Immature natural killer cell (primary cell): ENCODE measurements at regions not wholly inside any gene's neighbourhood (a gene's known extent, or its start where the extent isn't known, plus 50 kb on each side); places are given as distances from the start of the nearest gene placed in this dataset.
"Not testable (repeated sequence)": the region's sequence is repeated elsewhere in the genome, so short reads cannot be mapped to it uniquely, and the experiment has no call there.

Experiments used
- DNase-seq, 3 donors: peaks; one replicate each; pipeline ENCODE4 v3.0.0; 2022; ENCODE audit warnings: mixed read lengths in 1 of 3
- H3K27ac Mint-ChIP-seq, 6 donors: one replicate each; pipeline ENCODE4 v1.8.0; 2020; ENCODE audit warnings: mixed read lengths in 6 of 6, mild to moderate bottlenecking in 5 of 6, inconsistent platforms in 4 of 6, moderate library complexity in 3 of 6
- H3K27me3 Mint-ChIP-seq, 3 donors: one replicate each; pipeline ENCODE4 v1.8.0; 2020 to 2021; ENCODE audit warnings: low read depth in 3 of 3, mild to moderate bottlenecking in 3 of 3, mixed read lengths in 3 of 3, moderate library complexity in 3 of 3, inconsistent platforms in 1 of 3
- H3K36me3 Mint-ChIP-seq, 3 donors: one replicate each; pipeline ENCODE4 v1.8.0; 2020; ENCODE audit warnings: mixed read lengths in 3 of 3, inconsistent platforms in 2 of 3, mild to moderate bottlenecking in 2 of 3
- H3K4me1 Mint-ChIP-seq, 2 donors: one replicate each; pipeline ENCODE4 v1.8.0; 2020; ENCODE audit warnings: inconsistent platforms in 2 of 2, mild to moderate bottlenecking in 2 of 2, mixed read lengths in 2 of 2, moderate library complexity in 1 of 2
- H3K4me3 Mint-ChIP-seq, 5 donors: one replicate each; pipeline ENCODE4 v1.8.0; 2020; ENCODE audit warnings: mild to moderate bottlenecking in 5 of 5, mixed read lengths in 5 of 5, inconsistent platforms in 3 of 5, moderate library complexity in 3 of 5
- H3K9me3 Mint-ChIP-seq, 6 donors: one replicate each; pipeline ENCODE4 v1.8.0; 2020; ENCODE audit warnings: mild to moderate bottlenecking in 6 of 6, mixed read lengths in 6 of 6, inconsistent platforms in 4 of 6, moderate library complexity in 3 of 6

DNA sequence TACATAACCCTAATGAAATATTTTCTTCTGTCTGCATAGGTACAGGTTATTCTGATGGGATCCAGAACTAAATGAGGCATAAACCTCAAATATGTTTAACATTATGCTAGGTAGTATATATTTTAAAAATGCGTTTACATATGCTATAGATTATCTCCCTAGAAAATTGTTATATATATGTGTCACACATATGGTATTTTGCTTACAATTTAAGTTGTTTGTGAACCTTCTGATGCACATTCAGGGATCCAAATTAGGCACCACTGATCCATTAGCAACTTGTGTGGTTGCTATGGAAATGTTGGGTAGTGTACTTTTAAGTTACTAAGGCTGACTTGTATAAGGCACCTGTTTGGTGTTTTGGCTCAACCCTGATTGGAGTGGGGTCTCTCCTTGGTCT is 456.7 kb downstream of the AEBP2 start:
- no peaks in the 10 kb centered on the region for H3K4me1 Mint-ChIP-seq
- H3K27ac Mint-ChIP-seq, result no peak overlapping the region
- peaks cover 0 to 2% (median 0%) of the 10 kb centered on the region in 6 donors for H3K9me3 Mint-ChIP-seq
- H3K36me3 Mint-ChIP-seq, result no peaks in the 10 kb centered on the region
- H3K4me3 Mint-ChIP-seq, result no peak overlapping the region
- peaks cover 0 to 4% (median 2%) of the 10 kb centered on the region in 3 donors for H3K27me3 Mint-ChIP-seq
- DNase-seq, result no peak

DNA sequence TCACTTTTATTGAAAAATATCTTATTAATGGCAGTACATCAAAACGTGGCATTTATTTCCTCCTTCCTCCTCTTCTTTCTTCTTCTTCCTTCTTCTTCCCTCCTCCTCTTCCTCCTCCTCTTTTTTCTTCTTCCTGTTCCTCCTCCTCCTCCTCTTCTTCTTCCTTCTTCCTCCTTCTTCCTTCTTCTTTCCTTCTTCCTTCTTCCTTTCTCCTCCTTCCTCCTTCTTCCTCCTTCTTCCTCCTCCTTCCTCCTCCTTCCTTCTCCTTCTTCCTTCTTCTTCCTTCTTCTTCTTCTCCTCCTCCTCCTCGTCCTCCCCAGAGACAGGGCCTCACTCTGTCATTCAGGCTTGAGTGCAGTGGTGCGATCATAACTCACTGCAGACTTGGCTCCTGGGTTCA is 457.2 kb downstream of the AEBP2 start:
- Mint-ChIP-seq H3K27ac (no peak overlapping the region), H3K4me3 (no peak overlapping the region), H3K27me3 (peaks cover 0 to 4% (median 2%) of the 10 kb centered on the region in 3 donors), H3K9me3 (peaks cover 0 to 2% (median 0%) of the 10 kb centered on the region in 6 donors), H3K36me3 (no peaks in the 10 kb centered on the region), H3K4me1 (no peaks in the 10 kb centered on the region)
- no peak for DNase-seq

DNA sequence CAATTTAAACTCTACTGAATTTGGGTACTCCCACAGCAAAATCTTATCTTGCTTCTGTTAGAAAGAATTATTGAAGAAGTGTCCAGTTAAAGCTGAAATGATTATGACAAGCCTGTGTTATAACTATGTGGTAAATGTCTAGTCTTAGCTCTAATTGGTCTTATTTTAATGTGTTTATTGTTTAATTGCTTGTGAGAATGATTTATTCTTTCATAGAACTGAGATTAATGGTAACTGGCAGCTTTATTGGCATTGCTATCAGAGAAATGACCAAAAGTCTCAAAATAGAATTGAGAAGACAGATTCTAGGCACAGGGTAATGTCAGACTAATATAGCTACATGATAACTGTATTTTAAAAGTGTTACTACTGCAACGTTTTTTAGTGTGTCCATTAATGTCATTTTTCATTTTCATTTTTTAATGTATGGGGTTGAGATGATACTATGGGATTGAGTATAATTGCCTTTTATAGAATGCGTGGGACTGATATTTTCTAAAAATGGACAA is 458.7 kb downstream of the AEBP2 start:
- Mint-ChIP-seq H3K4me3 (no peak overlapping the region), H3K36me3 (no peaks in the 10 kb centered on the region), H3K27ac (no peak overlapping the region), H3K9me3 (peaks cover 0 to 2% (median 0%) of the 10 kb centered on the region in 6 donors), H3K27me3 (peaks cover 0 to 2% (median 0%) of the 10 kb centered on the region in 3 donors), H3K4me1 (no peaks in the 10 kb centered on the region)
- DNase-seq, result no peak

DNA sequence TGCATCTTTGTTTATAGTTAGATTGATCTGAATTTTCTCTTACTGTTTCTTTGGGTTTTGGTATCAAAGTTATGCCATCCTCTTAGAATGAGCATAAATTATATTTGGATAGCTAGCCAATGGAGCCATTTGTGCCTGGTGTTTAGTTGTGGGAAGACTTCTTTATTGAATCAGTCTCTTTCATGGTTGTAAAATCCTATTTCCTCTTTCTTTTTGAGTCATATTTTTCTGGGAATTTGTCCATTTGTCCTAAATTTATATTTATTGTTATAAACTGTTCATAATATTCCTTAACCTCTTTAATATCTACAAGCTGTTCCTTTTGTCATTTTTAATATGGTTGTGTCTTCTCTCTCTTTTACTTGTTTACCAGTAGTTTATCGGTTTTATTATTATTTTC is 462.5 kb downstream of the AEBP2 start:
- no peak overlapping the region for H3K27ac Mint-ChIP-seq
- H3K36me3 Mint-ChIP-seq, result no peaks in the 10 kb centered on the region
- H3K4me1 Mint-ChIP-seq, result no peaks in the 10 kb centered on the region
- peaks cover 0 to 2% (median 0%) of the 10 kb centered on the region in 6 donors for H3K9me3 Mint-ChIP-seq
- no peak for DNase-seq
- H3K27me3 Mint-ChIP-seq, result peaks cover 0 to 3% (median 0%) of the 10 kb centered on the region in 3 donors
- no peak overlapping the region for H3K4me3 Mint-ChIP-seq

DNA sequence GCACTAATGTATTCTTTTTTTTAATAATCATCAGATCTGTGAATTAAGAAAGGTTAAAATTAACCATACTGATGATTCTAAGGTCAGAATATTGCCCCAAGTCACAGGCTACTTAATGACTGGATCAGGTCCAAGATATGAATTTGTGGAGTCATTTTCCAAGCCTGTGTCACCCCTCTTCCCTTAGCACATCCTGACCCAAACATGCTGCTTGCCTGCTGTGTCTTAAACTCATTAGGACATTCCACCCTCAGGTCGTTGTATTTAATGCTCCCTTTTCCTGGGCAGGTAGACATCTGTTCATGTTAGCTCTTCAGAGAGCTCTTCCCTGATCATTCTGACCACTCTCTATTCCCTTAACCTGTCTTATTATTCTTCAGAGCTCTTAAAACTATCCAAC is 463.5 kb upstream of the PDE3A start:
- Mint-ChIP-seq H3K27ac (no peak overlapping the region), H3K4me3 (no peak overlapping the region), H3K9me3 (peaks cover 0 to 2% (median 0%) of the 10 kb centered on the region in 6 donors), H3K4me1 (no peaks in the 10 kb centered on the region), H3K27me3 (peaks cover 0 to 5% (median 0%) of the 10 kb centered on the region in 3 donors), H3K36me3 (no peaks in the 10 kb centered on the region)
- no peak for DNase-seq

DNA sequence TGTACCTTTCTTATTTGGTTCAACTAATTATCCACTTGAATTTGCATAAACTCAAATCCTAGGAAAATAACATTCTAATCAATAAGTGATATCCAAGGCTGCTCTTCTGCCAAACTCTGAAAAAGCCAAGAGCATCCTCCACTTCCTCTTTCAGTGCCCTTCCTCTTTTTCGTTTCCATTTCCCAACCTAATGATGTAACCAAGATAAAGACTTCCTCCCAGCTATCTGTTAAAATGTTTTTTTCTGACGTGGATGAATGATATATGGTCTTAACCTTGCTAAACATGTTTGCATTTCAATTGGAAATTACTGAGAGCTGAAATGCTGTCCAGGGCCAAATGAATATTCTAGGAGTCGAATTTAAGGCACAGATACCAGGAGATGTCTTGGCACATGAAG is 459.5 kb upstream of the PDE3A start:
- Mint-ChIP-seq H3K27me3 (peaks cover 0 to 4% (median 0%) of the 10 kb centered on the region in 3 donors), H3K4me1 (no peaks in the 10 kb centered on the region), H3K9me3 (no peaks in the 10 kb centered on the region), H3K4me3 (no peak overlapping the region), H3K27ac (no peak overlapping the region), H3K36me3 (no peaks in the 10 kb centered on the region)
- DNase-seq, result no peak

DNA sequence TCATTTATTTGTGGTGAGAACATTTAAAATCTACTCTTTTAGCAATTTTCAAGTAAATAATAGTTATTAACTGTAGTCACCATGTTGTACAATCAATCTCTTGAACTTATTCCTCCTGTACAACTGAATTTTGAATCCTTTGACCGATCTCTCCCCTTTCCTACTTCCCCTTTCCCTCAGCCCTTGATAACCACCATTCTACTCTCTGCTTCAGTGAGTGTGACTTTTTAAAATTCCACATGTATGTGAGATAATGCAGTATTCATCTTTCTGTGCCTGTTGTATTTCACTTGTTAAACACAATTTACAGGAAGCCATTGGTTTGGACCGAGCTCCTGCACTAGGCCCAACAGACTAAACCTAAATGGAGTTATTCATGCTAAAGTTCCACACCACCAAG is 458.9 kb upstream of the PDE3A start:
- peak overlapping the region in 1 of 6 donors; percentile 1 for H3K27ac Mint-ChIP-seq
- no peaks in the 10 kb centered on the region for H3K4me1 Mint-ChIP-seq

DNA sequence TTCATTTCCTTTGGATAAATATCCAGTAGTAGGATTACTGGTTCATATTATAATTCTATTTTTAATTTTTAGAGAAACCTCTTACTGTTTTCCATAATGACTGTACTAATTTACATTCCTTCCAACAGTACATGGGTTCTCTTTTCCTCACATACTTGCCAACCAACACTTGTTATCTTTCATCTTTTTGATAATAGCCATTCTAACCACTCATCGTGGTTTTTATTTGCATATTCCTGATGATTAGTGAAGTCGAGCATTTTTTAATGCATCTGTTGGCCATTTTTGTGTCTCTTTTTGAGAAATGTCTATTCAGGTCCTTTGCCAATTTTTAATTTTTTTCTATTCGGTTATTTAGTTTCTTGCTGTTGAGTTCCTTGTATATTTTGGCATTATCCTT is 457.7 kb upstream of the PDE3A start:
- Mint-ChIP-seq H3K27ac (no peak overlapping the region), H3K4me1 (no peaks in the 10 kb centered on the region), H3K9me3 (no peaks in the 10 kb centered on the region), H3K36me3 (no peaks in the 10 kb centered on the region), H3K4me3 (no peak overlapping the region), H3K27me3 (peaks cover 0 to 4% (median 0%) of the 10 kb centered on the region in 3 donors)
- DNase-seq, result no peak

More for the DNA sequence above, 458.9 kb upstream of the PDE3A start:
- no peak for DNase-seq
- Mint-ChIP-seq H3K4me3 (no peak overlapping the region), H3K36me3 (no peaks in the 10 kb centered on the region), H3K27me3 (peaks cover 0 to 4% (median 0%) of the 10 kb centered on the region in 3 donors), H3K9me3 (no peaks in the 10 kb centered on the region)

DNA sequence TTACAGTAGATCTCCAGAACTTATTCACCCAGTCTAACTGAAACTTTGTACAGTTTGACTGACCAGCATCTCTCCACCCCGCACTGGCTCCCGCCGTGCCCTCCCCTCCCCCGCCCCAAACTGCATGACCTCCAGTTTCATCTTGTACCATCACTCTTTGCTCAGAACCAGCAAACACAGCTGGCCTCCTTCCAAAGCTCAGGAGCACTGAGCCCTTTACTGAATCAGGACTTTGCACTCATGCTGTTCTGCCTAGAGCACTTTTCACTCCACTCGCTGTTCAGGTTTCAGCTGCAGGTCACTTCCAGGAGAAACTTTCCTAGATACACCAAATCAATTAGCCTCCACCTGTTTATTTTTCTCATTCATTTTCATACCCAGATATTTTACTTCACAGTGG is 455.3 kb upstream of the PDE3A start:
- Mint-ChIP-seq H3K27me3 (peaks cover 0 to 4% (median 0%) of the 10 kb centered on the region in 3 donors), H3K4me1 (no peaks in the 10 kb centered on the region), H3K9me3 (no peaks in the 10 kb centered on the region), H3K27ac (no peak overlapping the region), H3K36me3 (no peaks in the 10 kb centered on the region), H3K4me3 (no peak overlapping the region)
- no peak for DNase-seq

DNA sequence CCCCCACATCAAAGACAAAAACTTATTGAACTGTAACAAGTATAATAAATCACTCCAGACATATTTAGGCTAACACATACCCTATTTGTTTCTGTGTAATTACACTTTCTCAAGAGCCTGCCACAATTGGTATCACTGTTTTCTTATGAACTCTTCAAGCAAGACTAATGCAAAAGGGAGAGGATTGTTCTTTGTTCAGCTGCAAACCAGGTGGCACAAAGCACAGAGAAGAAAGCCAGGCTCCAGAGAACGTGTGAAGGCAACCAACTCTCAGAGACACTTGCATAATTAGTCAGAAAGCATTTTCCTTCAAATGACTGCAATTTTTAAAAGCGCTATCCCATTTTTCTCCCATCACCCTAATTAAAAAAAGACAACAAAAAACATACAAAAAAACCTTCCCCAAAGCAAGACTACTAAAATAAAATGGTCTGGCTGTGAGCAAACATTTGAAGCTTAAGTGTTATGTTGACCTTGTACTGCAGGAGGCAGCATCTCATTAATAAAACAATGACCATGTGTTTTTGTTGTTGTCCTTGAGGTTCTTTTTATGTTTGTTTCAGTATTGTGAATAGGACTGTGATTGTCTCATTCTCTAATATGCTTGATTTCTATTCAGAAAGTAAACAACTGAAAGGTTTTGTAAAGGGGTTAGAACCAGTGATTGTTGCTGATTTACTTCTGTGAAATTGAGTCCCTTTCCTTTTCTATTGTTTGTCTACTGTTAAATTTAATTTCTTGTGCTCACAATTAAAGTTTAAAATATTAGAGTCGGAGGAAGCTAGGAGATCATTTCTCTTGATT is 452.7 kb upstream of the PDE3A start:
- Mint-ChIP-seq H3K27me3 (peaks cover 0 to 2% (median 0%) of the 10 kb centered on the region in 3 donors), H3K4me1 (no peaks in the 10 kb centered on the region), H3K9me3 (no peaks in the 10 kb centered on the region), H3K4me3 (no peak overlapping the region), H3K36me3 (no peaks in the 10 kb centered on the region), H3K27ac (no peak overlapping the region)
- no peak for DNase-seq

DNA sequence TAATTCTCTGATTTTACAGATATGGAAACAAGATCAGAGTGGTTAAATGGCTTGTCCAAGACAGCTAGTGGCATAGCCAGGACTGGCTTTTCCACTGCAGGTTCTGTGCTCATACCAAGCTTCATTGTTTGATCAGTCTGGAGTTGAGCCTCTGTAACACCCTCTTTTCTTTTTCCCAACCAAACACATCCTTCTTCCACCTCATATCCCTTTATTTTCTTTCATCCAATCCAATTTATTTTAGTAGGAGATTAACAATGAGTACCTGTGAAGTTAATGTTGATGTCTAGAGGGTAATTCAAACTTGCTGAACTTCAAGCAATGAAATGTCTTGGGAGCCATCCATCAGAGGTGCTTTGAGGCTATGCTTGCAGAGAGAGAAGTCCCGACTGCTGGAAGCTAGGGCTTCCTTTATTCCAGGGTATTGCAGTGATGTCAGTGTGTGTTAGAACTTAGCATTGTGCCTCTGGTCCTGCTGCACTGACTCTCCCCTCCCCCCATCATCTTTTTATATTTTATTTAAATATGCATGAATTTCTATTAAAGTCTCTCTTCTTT is 452.1 kb upstream of the PDE3A start:
- H3K36me3 Mint-ChIP-seq, result no peaks in the 10 kb centered on the region
- no peaks in the 10 kb centered on the region for H3K4me1 Mint-ChIP-seq
- no peaks in the 10 kb centered on the region for H3K9me3 Mint-ChIP-seq
- H3K4me3 Mint-ChIP-seq, result no peak overlapping the region
- peaks cover 0 to 2% (median 0%) of the 10 kb centered on the region in 3 donors for H3K27me3 Mint-ChIP-seq
- DNase-seq, result no peak
- H3K27ac Mint-ChIP-seq, result no peak overlapping the region

DNA sequence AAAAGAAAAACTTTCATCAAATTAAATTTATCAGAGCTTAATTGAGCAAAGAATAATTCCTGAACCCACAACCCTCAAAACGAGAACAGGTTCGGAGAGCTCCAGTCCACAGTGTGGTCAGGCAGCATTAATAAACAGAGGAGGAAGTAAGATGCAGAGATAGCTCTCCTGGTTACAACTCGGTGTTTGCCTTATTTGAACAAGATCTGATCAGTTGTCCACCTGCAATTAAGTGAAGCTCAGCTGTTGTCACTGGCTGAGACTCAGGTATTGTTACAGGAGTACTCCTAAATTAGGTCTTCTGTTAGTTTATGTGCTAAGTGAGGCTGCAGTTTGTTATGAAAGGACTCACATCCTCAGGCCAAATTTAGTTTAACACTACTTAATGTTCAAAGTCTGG is 451.4 kb upstream of the PDE3A start:
- Mint-ChIP-seq H3K9me3 (no peaks in the 10 kb centered on the region), H3K4me1 (no peaks in the 10 kb centered on the region), H3K36me3 (no peaks in the 10 kb centered on the region), H3K27me3 (peaks cover 0 to 5% (median 3%) of the 10 kb centered on the region in 3 donors), H3K27ac (no peak overlapping the region), H3K4me3 (no peak overlapping the region)
- DNase-seq, result no peak

DNA sequence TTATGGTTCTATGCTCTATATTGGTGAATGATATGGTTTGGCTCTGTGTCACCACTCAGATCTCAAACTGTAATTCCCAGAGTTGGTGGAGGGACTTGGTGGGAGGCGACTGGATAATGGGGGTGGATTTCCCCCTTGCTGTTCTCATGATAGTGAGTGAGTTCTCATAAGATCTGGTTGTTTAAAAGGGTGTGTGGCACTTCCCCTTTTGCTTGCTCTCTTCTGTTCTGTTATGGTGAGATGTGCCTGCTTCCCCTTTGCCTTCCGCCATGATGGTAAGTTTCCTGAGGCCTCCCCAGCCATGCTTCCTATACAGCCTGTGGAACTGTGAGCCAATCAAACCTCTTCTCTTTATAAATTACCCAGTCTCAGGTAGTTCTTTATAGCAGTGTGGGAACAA is 446.6 kb upstream of the PDE3A start:
- H3K9me3 Mint-ChIP-seq, H3K4me3 Mint-ChIP-seq, H3K36me3 Mint-ChIP-seq, DNase-seq, H3K27me3 Mint-ChIP-seq, H3K4me1 Mint-ChIP-seq, H3K27ac Mint-ChIP-seq: not testable (repeated sequence)

DNA sequence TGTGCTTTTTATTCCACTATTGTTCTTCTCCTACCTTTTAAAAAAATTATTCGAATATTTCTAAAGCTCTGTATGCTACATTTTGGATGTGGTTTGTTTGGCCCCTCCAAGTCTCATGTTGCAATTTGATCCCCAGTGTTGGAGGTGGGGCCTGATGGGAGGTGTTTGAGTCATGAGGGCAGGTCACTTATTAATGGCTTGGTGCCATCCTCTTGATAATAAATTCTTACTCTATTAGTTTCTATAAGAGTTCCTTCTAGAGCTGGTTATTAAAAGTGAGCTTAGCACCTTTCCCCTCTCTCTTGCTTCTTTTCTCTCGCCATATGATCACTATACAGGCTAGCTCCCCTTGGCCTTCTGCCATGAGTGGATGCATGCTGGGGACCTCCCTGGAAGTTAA is 445.6 kb upstream of the PDE3A start:
- Mint-ChIP-seq H3K36me3 (no peaks in the 10 kb centered on the region), H3K4me3 (no peak overlapping the region), H3K27me3 (peaks cover 0 to 7% (median 3%) of the 10 kb centered on the region in 3 donors), H3K9me3 (peaks cover 0 to 2% (median 0%) of the 10 kb centered on the region in 6 donors), H3K27ac (no peak overlapping the region), H3K4me1 (no peaks in the 10 kb centered on the region)
- no peak for DNase-seq
